DMS114 treated with DMSO at 0.1 percent for 48 hours (cell line): ENCODE measurements at regions not wholly inside any gene's neighbourhood (a gene's known extent, or its start where the extent isn't known, plus 50 kb on each side); places are given as distances from the start of the nearest gene placed in this dataset.

Experiments used
- DNase-seq: peaks from one replicate; lab custom pipeline; 2025; ENCODE audit not compliant: unreplicated experiment; lab: John Stamatoyannopoulos, UW

GRCh38 chr16:74232806-74233465, 63.7 kb upstream of the PSMD7 start:
- no peak for DNase-seq

GRCh38 chr16:74230126-74230525, 66.5 kb upstream of the PSMD7 start:
- no peak for DNase-seq

GRCh38 chr16:74226338-74226954, 70.2 kb upstream of the PSMD7 start:
- peak; percentile 44 for DNase-seq

GRCh38 chr16:74224828-74225612, 71.6 kb upstream of the PSMD7 start:
- no peak for DNase-seq

- no peak for DNase-seq
Measured at GRCh38 chr16:74221828-74222227, 74.8 kb upstream of the PSMD7 start.

GRCh38 chr16:74219706-74220105, 76.9 kb upstream of the PSMD7 start:
- no peak for DNase-seq

GRCh38 chr16:74218871-74219270, 77.7 kb upstream of the PSMD7 start:
- no peak for DNase-seq

GRCh38 chr16:74216319-74216718, 80.3 kb upstream of the PSMD7 start:
- DNase-seq = no peak

- DNase-seq = no peak
Measured at GRCh38 chr16:74215249-74215648, 81.4 kb upstream of the PSMD7 start.

GRCh38 chr16:74213372-74213771, 83.2 kb upstream of the PSMD7 start:
- no peak for DNase-seq

- DNase-seq = no peak
Measured at GRCh38 chr16:74210245-74210644, 86.4 kb upstream of the PSMD7 start.

- DNase-seq = no peak
Measured at GRCh38 chr16:74202009-74202408, 94.6 kb upstream of the PSMD7 start.

GRCh38 chr16:74201576-74201975, 95.0 kb upstream of the PSMD7 start:
- DNase-seq = no peak

- no peak for DNase-seq
Measured at GRCh38 chr16:74200921-74201320, 95.7 kb upstream of the PSMD7 start.

- DNase-seq = no peak
Measured at GRCh38 chr16:74199842-74200124, 96.8 kb upstream of the PSMD7 start.

- no peak for DNase-seq
Measured at GRCh38 chr16:74199066-74199841, 97.4 kb upstream of the PSMD7 start.

- DNase-seq = no peak
Measured at GRCh38 chr16:74192281-74192797, 104.3 kb upstream of the PSMD7 start.

- DNase-seq = no peak
Measured at GRCh38 chr16:74190292-74190691, 106.3 kb upstream of the PSMD7 start.

GRCh38 chr16:74188856-74189255, 107.8 kb upstream of the PSMD7 start:
- no peak for DNase-seq

- DNase-seq = no peak
Measured at GRCh38 chr16:74186561-74186971, 110.0 kb upstream of the PSMD7 start.

GRCh38 chr16:74184839-74185238, 111.8 kb upstream of the PSMD7 start:
- DNase-seq = no peak
